GM21526 (cell line): ENCODE measurements at regions not wholly inside any gene's neighbourhood (a gene's known extent, or its start where the extent isn't known, plus 50 kb on each side); places are given as distances from the start of the nearest gene placed in this dataset.
"Not testable (repeated sequence)": the region's sequence is repeated elsewhere in the genome, so short reads cannot be mapped to it uniquely, and the experiment has no call there.

ENCODE experiments used
- ATAC-seq: cut with Tn5 transposase; IDR thresholded peaks from one replicate; pipeline ENCODE4 v1.9.1; 2021; ENCODE audit warnings: moderate library complexity; ENCODE audit not compliant: unreplicated experiment, low FRiP score

GRCh38 chr2:63692002-63692606, 103.3 kb downstream of the MDH1 start:
- no peak for ATAC-seq

- ATAC-seq = no peak
These were observed 106.8 kb downstream of the MDH1 start for GRCh38 chr2:63695583-63695982.

GRCh38 chr2:63696496-63696895, 107.7 kb downstream of the MDH1 start:
- no peak for ATAC-seq

- ATAC-seq = no peak
These were observed 108.4 kb downstream of the MDH1 start for GRCh38 chr2:63697160-63697559.

GRCh38 chr2:63698786-63699548, 110.2 kb downstream of the MDH1 start:
- peak; percentile 58 for ATAC-seq

- ATAC-seq = no peak
These were observed 110.7 kb downstream of the MDH1 start for GRCh38 chr2:63699549-63699839.

- ATAC-seq = no peak
These were observed 111.5 kb downstream of the MDH1 start for GRCh38 chr2:63700271-63700670.

- ATAC-seq = no peak
These were observed 112.6 kb downstream of the MDH1 start for GRCh38 chr2:63701406-63701805.

GRCh38 chr2:63706084-63706483, 117.3 kb downstream of the MDH1 start:
- not testable (repeated sequence) for ATAC-seq

- no peak for ATAC-seq
These were observed 122.0 kb downstream of the MDH1 start for GRCh38 chr2:63710732-63711131.

- ATAC-seq = no peak
These were observed 124.0 kb downstream of the MDH1 start for GRCh38 chr2:63712748-63713147.

- ATAC-seq = no peak
These were observed 125.5 kb upstream of the UGP2 start for GRCh38 chr2:63716146-63716545.

- no peak for ATAC-seq
These were observed 122.6 kb upstream of the UGP2 start for GRCh38 chr2:63719052-63719451.

GRCh38 chr2:63721082-63721424, 120.6 kb upstream of the UGP2 start:
- no peak for ATAC-seq

GRCh38 chr2:63722284-63722683, 119.4 kb upstream of the UGP2 start:
- ATAC-seq = not testable (repeated sequence)

- no peak for ATAC-seq
These were observed 118.0 kb upstream of the UGP2 start for GRCh38 chr2:63723709-63724108.

- not testable (repeated sequence) for ATAC-seq
These were observed 116.5 kb upstream of the UGP2 start for GRCh38 chr2:63725212-63725611.

GRCh38 chr2:63729362-63729761, 112.3 kb upstream of the UGP2 start:
- no peak for ATAC-seq

- ATAC-seq = no peak
These were observed 111.9 kb upstream of the UGP2 start for GRCh38 chr2:63729831-63730230.

GRCh38 chr2:63734510-63734909, 107.2 kb upstream of the UGP2 start:
- ATAC-seq = no peak

- ATAC-seq = no peak
These were observed 106.4 kb upstream of the UGP2 start for GRCh38 chr2:63735263-63735662.

- ATAC-seq = no peak
These were observed 105.8 kb upstream of the UGP2 start for GRCh38 chr2:63735931-63736330.

GRCh38 chr2:63736354-63736753, 105.3 kb upstream of the UGP2 start:
- no peak for ATAC-seq
